SU-DHL-6 (cell line): ENCODE measurements at regions not wholly inside any gene's neighbourhood (a gene's known extent, or its start where the extent isn't known, plus 50 kb on each side); places are given as distances from the start of the nearest gene placed in this dataset.

ENCODE experiments used
- H2AFZ ChIP-seq: fragments of 200-600 bp; sonication (generic); 2 replicates; pipeline ENCODE4 v1.6.1; 2014; ENCODE audit warnings: low read depth, mild to moderate bottlenecking, moderate library complexity, mixed read lengths, antibody characterized with exemption, low read length; ENCODE audit not compliant: severe bottlenecking
- H3F3A ChIP-seq: fragments of 200-600 bp; shearing (Covaris generic); 2 replicates; pipeline ENCODE4 v1.6.0; 2016; ENCODE audit warnings: antibody characterized with exemption, mild to moderate bottlenecking; ENCODE audit not compliant: insufficient read depth
- H3K27ac ChIP-seq: fragments of 200-600 bp; sonication (generic); 2 replicates; pipeline ENCODE4 v1.5.1; 2016; ENCODE audit warnings: low read depth, mild to moderate bottlenecking, low read length, moderate library complexity, mixed read lengths
- H3K27me3 ChIP-seq: fragments of 200-600 bp; sonication (generic), shearing (Covaris generic); 2 replicates; pipeline ENCODE4 v1.6.0; 2014; ENCODE audit warnings: mild to moderate bottlenecking, low read length
- H3K36me3 ChIP-seq: fragments of 200-600 bp; sonication (generic); 2 replicates; pipeline ENCODE4 v1.6.1; 2014; ENCODE audit warnings: mild to moderate bottlenecking, low read length, mixed read lengths
- H3K4me2 ChIP-seq: fragments of 300-600, 200-600 bp; shearing (Covaris generic), sonication (generic); 2 replicates; pipeline ENCODE4 v1.6.0; 2014; ENCODE audit warnings: low read length, low read depth, mild to moderate bottlenecking; ENCODE audit not compliant: poor library complexity, severe bottlenecking
- H3K4me3 ChIP-seq: fragments of 200-600 bp; sonication (generic); 2 replicates; pipeline ENCODE4 v1.5.1; 2014; ENCODE audit warnings: antibody characterized with exemption, low read length, mild to moderate bottlenecking, mixed read lengths; ENCODE audit not compliant: insufficient read depth, poor library complexity, severe bottlenecking
- H3K79me2 ChIP-seq: fragments of 200-600 bp; sonication (generic); 2 replicates; pipeline ENCODE4 v1.6.1; 2014; ENCODE audit warnings: mild to moderate bottlenecking, low read length, moderate library complexity; ENCODE audit not compliant: insufficient read depth
- H3K9ac ChIP-seq: fragments of 200-600 bp; sonication (generic); 2 replicates; pipeline ENCODE4 v1.7.0; 2014; ENCODE audit warnings: mild to moderate bottlenecking, low read length
- H3K9me2 ChIP-seq: fragments of 200-600 bp; sonication (generic); replicated peaks from 2 replicates; pipeline ENCODE4 v1.6.1; 2014; ENCODE audit warnings: low read length; ENCODE audit not compliant: insufficient read depth
- H3K9me3 ChIP-seq: fragments of 200-600 bp; sonication (generic); 2 replicates; pipeline ENCODE4 v1.6.1; 2014; ENCODE audit warnings: low read length, mixed read lengths; ENCODE audit not compliant: insufficient read depth
- H4K20me1 ChIP-seq: fragments of 200-600 bp; sonication (generic); 2 replicates; pipeline ENCODE4 v1.6.1; 2014; ENCODE audit warnings: low read depth, mild to moderate bottlenecking, antibody characterized with exemption, low read length, moderate library complexity, mixed read lengths
- EZH2phosphoT487 ChIP-seq: fragments of 200-600 bp; sonication (generic), shearing (Covaris generic); conservative IDR thresholded peaks from 2 replicates; pipeline ENCODE4 v1.6.1; 2018; ENCODE audit warnings: mild to moderate bottlenecking, antibody characterized with exemption, low read length, moderate library complexity, mixed read lengths
- TF ChIP-seq, protein P1 (sequence below): fragments of 200-600 bp; sonication (generic); IDR thresholded peaks from one replicate; pipeline ENCODE4 v1.5.1; 2017; ENCODE audit warnings: antibody characterized with exemption, mild to moderate bottlenecking, low read length, moderate library complexity; ENCODE audit not compliant: insufficient read depth, poor library complexity, severe bottlenecking

DNA sequence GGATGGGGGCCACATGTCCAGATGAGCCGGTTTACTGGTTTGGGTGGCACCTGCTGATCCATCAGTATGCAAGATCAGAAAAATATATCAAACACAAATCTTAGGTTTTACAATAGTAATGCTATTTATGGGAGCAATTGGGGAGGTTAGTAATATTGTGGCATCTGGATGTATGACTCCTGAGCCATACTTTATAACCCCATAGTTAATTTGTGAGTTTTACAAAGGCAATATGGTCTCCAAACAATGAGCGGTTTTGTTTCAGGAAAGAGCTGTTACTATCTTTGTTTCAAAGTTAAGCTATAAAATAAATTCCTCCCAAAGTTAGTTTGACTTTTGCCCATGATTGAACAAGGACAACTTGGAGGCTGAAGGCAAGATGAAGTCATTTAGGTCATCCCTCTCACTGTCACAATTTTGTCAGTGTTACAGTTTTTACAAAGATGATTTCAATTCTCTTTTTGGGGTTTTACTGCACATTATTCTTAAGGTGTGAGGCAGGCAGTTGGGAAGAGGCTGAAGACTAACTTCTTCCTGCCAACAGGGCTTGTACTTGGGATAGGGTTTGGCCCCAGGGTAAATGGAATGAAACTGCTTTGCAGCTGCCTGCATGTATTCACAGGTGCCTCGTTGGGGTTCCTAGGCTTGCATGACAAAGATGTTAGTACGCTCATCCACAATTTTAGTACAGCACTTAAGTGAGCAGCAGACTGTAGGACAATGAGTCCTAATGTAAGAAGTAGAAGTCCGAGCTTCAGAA, 296.6 kb upstream of the NDN start:
- TF ChIP-seq, protein P1, sequence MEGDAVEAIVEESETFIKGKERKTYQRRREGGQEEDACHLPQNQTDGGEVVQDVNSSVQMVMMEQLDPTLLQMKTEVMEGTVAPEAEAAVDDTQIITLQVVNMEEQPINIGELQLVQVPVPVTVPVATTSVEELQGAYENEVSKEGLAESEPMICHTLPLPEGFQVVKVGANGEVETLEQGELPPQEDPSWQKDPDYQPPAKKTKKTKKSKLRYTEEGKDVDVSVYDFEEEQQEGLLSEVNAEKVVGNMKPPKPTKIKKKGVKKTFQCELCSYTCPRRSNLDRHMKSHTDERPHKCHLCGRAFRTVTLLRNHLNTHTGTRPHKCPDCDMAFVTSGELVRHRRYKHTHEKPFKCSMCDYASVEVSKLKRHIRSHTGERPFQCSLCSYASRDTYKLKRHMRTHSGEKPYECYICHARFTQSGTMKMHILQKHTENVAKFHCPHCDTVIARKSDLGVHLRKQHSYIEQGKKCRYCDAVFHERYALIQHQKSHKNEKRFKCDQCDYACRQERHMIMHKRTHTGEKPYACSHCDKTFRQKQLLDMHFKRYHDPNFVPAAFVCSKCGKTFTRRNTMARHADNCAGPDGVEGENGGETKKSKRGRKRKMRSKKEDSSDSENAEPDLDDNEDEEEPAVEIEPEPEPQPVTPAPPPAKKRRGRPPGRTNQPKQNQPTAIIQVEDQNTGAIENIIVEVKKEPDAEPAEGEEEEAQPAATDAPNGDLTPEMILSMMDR: no peak
- TF ChIP-seq EZH2phosphoT487: no peak
- Histone ChIP-seq H3K9me2 (no peaks in the 10 kb centered on the region), H4K20me1 (no peaks in the 10 kb centered on the region), H2AFZ (no peak overlapping the region), H3K27ac (no peak overlapping the region), H3K27me3 (no peaks in the 10 kb centered on the region), H3K79me2 (no peaks in the 10 kb centered on the region), H3K4me2 (no peak overlapping the region), H3F3A (no peaks in the 10 kb centered on the region), H3K9ac (no peak overlapping the region), H3K36me3 (no peaks in the 10 kb centered on the region), H3K9me3 (no peaks in the 10 kb centered on the region; the same call in 1 of the 2 replicates), H3K4me3 (no peak overlapping the region)

DNA sequence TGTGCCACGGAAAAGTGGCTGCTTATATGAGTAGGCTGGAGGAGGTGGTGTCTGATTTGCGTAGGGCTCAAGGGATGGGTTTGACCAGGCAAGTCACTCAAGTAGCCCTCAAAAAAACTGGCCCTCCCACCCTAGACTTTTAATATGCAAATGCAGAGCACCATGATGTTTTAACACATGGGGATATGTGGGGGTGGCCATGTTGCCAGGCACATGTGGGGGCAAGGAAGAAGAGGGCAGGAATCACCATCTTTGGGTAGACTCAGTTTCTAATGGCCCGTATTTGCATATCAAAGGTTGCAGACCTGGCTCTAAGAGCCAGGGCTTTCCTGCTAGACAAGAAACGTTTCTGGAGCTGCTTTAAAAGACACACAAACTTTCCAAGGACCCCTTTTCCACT, 307.2 kb upstream of the NDN start:
- no peaks in the 10 kb centered on the region for H3K27me3 ChIP-seq
- H3K4me2 ChIP-seq: no peak overlapping the region
- peaks cover 4% of the 10 kb centered on the region; the same call in 1 of the 2 replicates for H3K9me3 ChIP-seq
- no peak overlapping the region for H3K9ac ChIP-seq
- H4K20me1 ChIP-seq: no peaks in the 10 kb centered on the region
- H3K9me2 ChIP-seq: no peaks in the 10 kb centered on the region
- H3K79me2 ChIP-seq: no peaks in the 10 kb centered on the region
- no peaks in the 10 kb centered on the region for H3K36me3 ChIP-seq
- no peak overlapping the region for H3K27ac ChIP-seq
- H2AFZ ChIP-seq: no peak overlapping the region
- H3K4me3 ChIP-seq: no peak overlapping the region
- H3F3A ChIP-seq: no peaks in the 10 kb centered on the region
- TF ChIP-seq, protein P1: no peak
- TF ChIP-seq EZH2phosphoT487: no peak

DNA sequence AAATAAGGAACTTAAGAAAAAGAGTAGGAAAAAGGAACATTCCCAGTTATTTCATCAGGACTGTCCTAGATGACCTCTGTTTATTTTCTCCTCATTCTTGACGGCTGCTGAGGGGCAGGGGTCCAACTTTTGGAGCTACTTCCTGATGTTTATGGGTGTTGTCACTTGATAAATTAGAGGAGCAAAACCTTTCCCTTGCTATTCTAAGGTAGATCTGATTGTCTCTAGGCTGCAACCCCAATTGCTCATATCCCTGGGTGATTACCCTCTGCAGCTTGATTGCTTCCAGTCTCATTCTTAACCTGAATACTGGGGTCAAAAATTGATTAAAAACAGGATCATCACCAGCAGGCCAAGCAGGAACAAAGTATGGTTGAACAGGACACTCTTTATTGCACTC, 311.0 kb upstream of the NDN start:
- H3K36me3 ChIP-seq: no peaks in the 10 kb centered on the region
- peaks cover 4% of the 10 kb centered on the region; the same call in 1 of the 2 replicates for H3K9me3 ChIP-seq
- no peaks in the 10 kb centered on the region for H3K9me2 ChIP-seq
- H3K4me3 ChIP-seq: no peak overlapping the region
- H3K27ac ChIP-seq: no peak overlapping the region
- no peaks in the 10 kb centered on the region for H3F3A ChIP-seq
- no peak overlapping the region for H3K9ac ChIP-seq
- TF ChIP-seq EZH2phosphoT487: no peak
- TF ChIP-seq, protein P1: no peak
- H3K4me2 ChIP-seq: no peak overlapping the region
- no peaks in the 10 kb centered on the region for H3K27me3 ChIP-seq
- H4K20me1 ChIP-seq: no peaks in the 10 kb centered on the region
- no peak overlapping the region for H2AFZ ChIP-seq
- no peaks in the 10 kb centered on the region for H3K79me2 ChIP-seq
